H9 (cell line): ENCODE measurements at regions not wholly inside any gene's neighbourhood (a gene's known extent, or its start where the extent isn't known, plus 50 kb on each side); places are given as distances from the start of the nearest gene placed in this dataset.
"Not testable (repeated sequence)": the region's sequence is repeated elsewhere in the genome, so short reads cannot be mapped to it uniquely, and the experiment has no call there.

Experiments
- DNase-seq: peaks from one replicate; pipeline ENCODE4 v3.0.0-alpha.2; 2017
- H2AFZ ChIP-seq: one replicate; pipeline ENCODE4 v1.6.1; 2013; ENCODE audit warnings: mild to moderate bottlenecking, low read length, control low read depth, moderate library complexity
- H2AK5ac ChIP-seq: 2 replicates; pipeline ENCODE4 v1.6.1; 2013; ENCODE audit warnings: low read length, control low read depth, mixed read lengths; ENCODE audit not compliant: insufficient read length
- H2BK120ac ChIP-seq: one replicate; pipeline ENCODE4 v1.6.1; 2013; ENCODE audit warnings: low read depth, mild to moderate bottlenecking, low read length, control low read depth, inconsistent platforms; ENCODE audit not compliant: poor library complexity, severe bottlenecking
- H2BK12ac ChIP-seq: 2 replicates; pipeline ENCODE4 v1.6.1; 2013; ENCODE audit warnings: low read length, control low read depth, mixed read lengths, low read depth; ENCODE audit not compliant: insufficient read length
- H2BK15ac ChIP-seq: 2 replicates; pipeline ENCODE4 v1.6.1; 2013; ENCODE audit warnings: low read depth, low read length, control low read depth
- H2BK20ac ChIP-seq: one replicate; pipeline ENCODE4 v1.6.1; 2013; ENCODE audit warnings: low read depth, mild to moderate bottlenecking, low read length, control low read depth, inconsistent platforms; ENCODE audit not compliant: poor library complexity, severe bottlenecking
- H2BK5ac ChIP-seq: 2 replicates; pipeline ENCODE4 v1.6.1; 2013; ENCODE audit warnings: low read length, control low read depth, mixed read lengths; ENCODE audit not compliant: insufficient read length
- H3K14ac ChIP-seq: 2 replicates; pipeline ENCODE4 v1.6.1; 2013; ENCODE audit warnings: low read length, control low read depth; ENCODE audit not compliant: insufficient read depth
- H3K18ac ChIP-seq: 2 replicates; pipeline ENCODE4 v1.6.1; 2013; ENCODE audit warnings: low read depth, mild to moderate bottlenecking, mixed read lengths, low read length, control low read depth; ENCODE audit not compliant: insufficient read length
- H3K23ac ChIP-seq: 2 replicates; pipeline ENCODE4 v1.6.1; 2013; ENCODE audit warnings: low read length, control low read depth, mixed read lengths, low read depth; ENCODE audit not compliant: insufficient read length
- H3K23me2 ChIP-seq: 2 replicates; pipeline ENCODE4 v1.6.1; 2013; ENCODE audit warnings: low read depth, mild to moderate bottlenecking, mixed read lengths, low read length, control low read depth; ENCODE audit not compliant: insufficient read length, poor library complexity, severe bottlenecking
- H3K27ac ChIP-seq: 2 replicates; pipeline ENCODE4 v1.5.1; 2013; ENCODE audit warnings: low read length, control low read depth, mixed read lengths, low read depth; ENCODE audit not compliant: insufficient read length
- H3K27me3 ChIP-seq: 2 replicates; pipeline ENCODE4 v1.6.1; 2013; ENCODE audit warnings: low read length, control low read depth, inconsistent platforms; ENCODE audit not compliant: insufficient read depth
- H3K4ac ChIP-seq: 2 replicates; pipeline ENCODE4 v1.6.1; 2013; ENCODE audit warnings: low read depth, mild to moderate bottlenecking, control low read depth, inconsistent platforms, low read length, moderate library complexity
- H3K4me1 ChIP-seq: 2 replicates; pipeline ENCODE4 v1.6.1; 2013; ENCODE audit warnings: low read length, control low read depth, inconsistent platforms; ENCODE audit not compliant: insufficient read depth
- H3K4me2 ChIP-seq: 2 replicates; pipeline ENCODE4 v1.6.1; 2013; ENCODE audit warnings: low read length, control low read depth, mixed read lengths; ENCODE audit not compliant: insufficient read length, insufficient read depth
- H3K56ac ChIP-seq: 2 replicates; pipeline ENCODE4 v1.6.1; 2013; ENCODE audit warnings: low read depth, mild to moderate bottlenecking, mixed read lengths, low read length, control low read depth; ENCODE audit not compliant: insufficient read length
- H3K79me1 ChIP-seq: 2 replicates; pipeline ENCODE4 v1.6.1; 2013; ENCODE audit warnings: low read depth, mild to moderate bottlenecking, moderate library complexity, low read length, control low read depth, inconsistent platforms; ENCODE audit not compliant: insufficient read depth, poor library complexity, severe bottlenecking
- H3K79me2 ChIP-seq: 2 replicates; pipeline ENCODE4 v1.6.1; 2013; ENCODE audit warnings: low read length, control low read depth, inconsistent platforms; ENCODE audit not compliant: insufficient read depth
- H3K9ac ChIP-seq: 2 replicates; pipeline ENCODE4 v1.6.1; 2013; ENCODE audit warnings: low read length, control low read depth, mixed read lengths; ENCODE audit not compliant: insufficient read length; ENCODE audit errors: extremely low read depth
- H3K9me3 ChIP-seq: one replicate; pipeline ENCODE4 v1.6.1; 2013; ENCODE audit warnings: low read depth, low read length, inconsistent platforms; ENCODE audit not compliant: control insufficient read depth
- H3T11ph ChIP-seq: one replicate; pipeline ENCODE4 v1.6.1; 2013; ENCODE audit warnings: mild to moderate bottlenecking, low read length, control low read depth, inconsistent platforms
- H4K20me1 ChIP-seq: one replicate; pipeline ENCODE4 v1.6.1; 2013; ENCODE audit not compliant: control insufficient read depth, insufficient read length, insufficient read depth
- H4K5ac ChIP-seq: 2 replicates; pipeline ENCODE4 v1.6.1; 2013; ENCODE audit warnings: low read depth, mild to moderate bottlenecking, mixed read lengths, low read length, control low read depth; ENCODE audit not compliant: insufficient read length
- H4K8ac ChIP-seq: replicated peaks from 2 replicates; pipeline ENCODE4 v1.6.1; 2013; ENCODE audit warnings: low read length, control low read depth, mixed read lengths, low read depth; ENCODE audit not compliant: insufficient read length
- H4K91ac ChIP-seq: 2 replicates; pipeline ENCODE4 v1.6.1; 2013; ENCODE audit warnings: low read depth, mild to moderate bottlenecking, moderate library complexity, mixed read lengths, low read length, control low read depth; ENCODE audit not compliant: insufficient read length
- H3K27ac Mint-ChIP-seq, 3 experiments: 2 replicates in 2 of 3; 3 replicates in 1 of 3; pipeline ENCODE4 v1.8.0; 2020 to 2021; ENCODE audit warnings: mixed read lengths in 3 of 3, mild to moderate bottlenecking in 1 of 3, moderate library complexity in 1 of 3
- H3K27me3 Mint-ChIP-seq: 2 replicates; pipeline ENCODE4 v1.8.0; 2021; ENCODE audit warnings: low read depth, mild to moderate bottlenecking, moderate library complexity, mixed read lengths
- H3K36me3 Mint-ChIP-seq, 3 experiments: 2 replicates in 2 of 3; 3 replicates in 1 of 3; pipeline ENCODE4 v1.8.0; 2020 to 2021; ENCODE audit warnings: low read depth in 3 of 3, mixed read lengths in 3 of 3; ENCODE audit not compliant: insufficient read depth in 1 of 3
- H3K4me1 Mint-ChIP-seq, 2 experiments: 2 replicates each; pipeline ENCODE4 v1.8.0; 2020; ENCODE audit warnings: mixed read lengths in 2 of 2
- H3K4me3 Mint-ChIP-seq, 2 experiments: 2 replicates in 1 of 2; 3 replicates in 1 of 2; pipeline ENCODE4 v1.8.0; 2020 to 2021; ENCODE audit warnings: mild to moderate bottlenecking in 2 of 2, mixed read lengths in 2 of 2, moderate library complexity in 1 of 2
- H3K9me3 Mint-ChIP-seq, 2 experiments: 2 replicates in 1 of 2; 3 replicates in 1 of 2; pipeline ENCODE4 v1.8.0; 2020; ENCODE audit warnings: mild to moderate bottlenecking in 2 of 2, mixed read lengths in 2 of 2, moderate library complexity in 1 of 2
- WGBS: extraction: QIAGEN DNeasy Blood & Tissue Kit; methylation state at CpG from one replicate; pipeline ENCODE4 v1.1.7; 2013; ENCODE audit warnings: missing lambda C conversion rate, low lambda C conversion rate, mixed read lengths; ENCODE audit not compliant: insufficient read length; ENCODE audit errors: extremely low coverage; 5-methylcytosine and 5-hydroxymethylcytosine counted together

DNA sequence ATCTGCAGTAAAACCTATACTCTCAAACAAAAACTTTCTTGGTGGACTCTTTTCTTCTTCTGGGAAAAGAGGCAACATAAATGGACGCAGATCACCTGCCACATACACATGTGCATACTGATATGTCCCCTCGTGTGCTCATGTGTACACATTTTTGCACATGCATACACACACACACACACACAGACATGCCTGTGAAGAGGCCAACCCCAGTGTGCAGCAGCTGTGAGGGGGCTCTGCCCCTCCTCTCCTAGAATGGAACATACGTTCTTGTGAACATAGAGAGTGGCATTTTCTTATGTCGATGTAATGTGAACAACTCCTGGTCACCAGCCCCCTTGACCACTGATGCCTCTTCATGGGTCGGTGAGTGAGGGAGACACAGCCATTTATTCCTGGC is 188.9 kb upstream of the PLGLB2 start:
- H3K23me2 ChIP-seq, H3K27ac ChIP-seq, H4K91ac ChIP-seq, H3K27me3 Mint-ChIP-seq, H3K36me3 Mint-ChIP-seq, H3K56ac ChIP-seq, H3K23ac ChIP-seq, H2BK12ac ChIP-seq, H3K4me1 ChIP-seq, H2BK120ac ChIP-seq, H3K79me1 ChIP-seq, H3K9ac ChIP-seq, H2AFZ ChIP-seq, H2AK5ac ChIP-seq, H2BK5ac ChIP-seq, H3K27me3 ChIP-seq, H2BK15ac ChIP-seq, H3K27ac Mint-ChIP-seq, H3K4me2 ChIP-seq, H3K4ac ChIP-seq, H3K4me3 Mint-ChIP-seq, H3T11ph ChIP-seq, H3K9me3 Mint-ChIP-seq, H3K18ac ChIP-seq, H3K79me2 ChIP-seq, DNase-seq, H4K20me1 ChIP-seq, H3K14ac ChIP-seq, H2BK20ac ChIP-seq, H3K9me3 ChIP-seq, H4K5ac ChIP-seq, H4K8ac ChIP-seq, H3K4me1 Mint-ChIP-seq: not testable (repeated sequence)
- no CpG with 5 or more reads among the region's 5 CpGs for WGBS

DNA sequence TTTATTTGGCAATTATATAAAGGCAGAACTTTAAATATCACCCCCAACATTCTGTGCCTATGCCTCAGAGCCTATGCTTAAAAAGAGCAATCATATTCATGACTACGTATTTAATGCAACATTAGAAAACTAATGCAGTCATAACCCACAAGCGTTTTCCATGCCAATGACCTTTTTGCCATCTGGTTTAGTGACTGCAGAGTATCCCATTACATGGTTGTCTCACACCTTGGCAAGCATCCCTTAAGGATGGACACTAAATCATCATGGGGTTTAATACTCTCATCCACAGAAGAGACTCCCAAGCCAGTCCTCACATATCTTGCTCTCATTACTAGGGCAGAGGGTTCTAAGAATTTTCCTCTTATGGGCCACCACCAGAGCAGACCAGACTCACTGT is 188.2 kb upstream of the PLGLB2 start:
- not testable (repeated sequence) for H3K27ac Mint-ChIP-seq, H2BK12ac ChIP-seq

More for the DNA sequence above, 188.2 kb upstream of the PLGLB2 start:
- H3K9me3 ChIP-seq, H3K14ac ChIP-seq, H3K4me2 ChIP-seq, H2BK15ac ChIP-seq, H3K4me1 ChIP-seq, H4K91ac ChIP-seq, H3K4me3 Mint-ChIP-seq, H3K23ac ChIP-seq, H3K36me3 Mint-ChIP-seq, H3K9me3 Mint-ChIP-seq, H3K4me1 Mint-ChIP-seq, H2BK20ac ChIP-seq, H4K20me1 ChIP-seq, H3K27me3 ChIP-seq, H3K27me3 Mint-ChIP-seq, H3K27ac ChIP-seq, H2BK5ac ChIP-seq, H2BK120ac ChIP-seq, H3K18ac ChIP-seq, H3T11ph ChIP-seq, H3K56ac ChIP-seq, H3K9ac ChIP-seq, H4K8ac ChIP-seq, H4K5ac ChIP-seq, H3K4ac ChIP-seq, H3K79me1 ChIP-seq, DNase-seq, H3K23me2 ChIP-seq, H2AFZ ChIP-seq, H3K79me2 ChIP-seq, H2AK5ac ChIP-seq: not testable (repeated sequence)
- no CpG with 5 or more reads among the region's 2 CpGs for WGBS
